Choroid plexus epithelial cell (primary cell): ENCODE measurements at regions not wholly inside any gene's neighbourhood (a gene's known extent, or its start where the extent isn't known, plus 50 kb on each side); places are given as distances from the start of the nearest gene placed in this dataset.

Source experiments
- DNase-seq: peaks from one replicate; pipeline ENCODE4 v3.0.0-alpha.2; 2010; ENCODE audit warnings: low read depth
- H3K4me3 ChIP-seq: 2 replicates; pipeline ENCODE4 v1.5.1; 2011; ENCODE audit warnings: low read depth, mild to moderate bottlenecking, control low read depth, low read length, moderate library complexity
- CTCF ChIP-seq: conservative IDR thresholded peaks from 2 replicates; pipeline ENCODE4 v1.5.1; 2011; ENCODE audit warnings: low read depth, mild to moderate bottlenecking, control low read depth, inconsistent platforms, low read length, moderate library complexity

GRCh38 chr4:20570981-20571715 lies 129.1 kb upstream of the PACRGL start:
- H3K4me3 ChIP-seq = no peak overlapping the region
- no peak for DNase-seq
- TF ChIP-seq CTCF = no peak

GRCh38 chr4:20572976-20573375 lies 127.3 kb upstream of the PACRGL start:
- no peak overlapping the region for H3K4me3 ChIP-seq
- no peak for DNase-seq
- no peak for TF ChIP-seq CTCF

- no peak for TF ChIP-seq CTCF
- DNase-seq = no peak
- no peak overlapping the region for H3K4me3 ChIP-seq
These were observed 125.3 kb upstream of the PACRGL start for GRCh38 chr4:20574986-20575385.

- TF ChIP-seq CTCF = no peak
- no peak overlapping the region for H3K4me3 ChIP-seq
- no peak for DNase-seq
These were observed 124.8 kb upstream of the PACRGL start for GRCh38 chr4:20575486-20575885.

GRCh38 chr4:20576861-20577260 lies 123.4 kb upstream of the PACRGL start:
- no peak overlapping the region for H3K4me3 ChIP-seq
- peak; percentile 10 for DNase-seq
- no peak for TF ChIP-seq CTCF

- DNase-seq = no peak
- no peak for TF ChIP-seq CTCF
- H3K4me3 ChIP-seq = no peak overlapping the region
These were observed 122.6 kb upstream of the PACRGL start for GRCh38 chr4:20577702-20578101.

- H3K4me3 ChIP-seq = no peak overlapping the region
- TF ChIP-seq CTCF = no peak
- no peak for DNase-seq
These were observed 119.4 kb upstream of the PACRGL start for GRCh38 chr4:20580907-20581306.
